K562 (cell line): ENCODE measurements at regions not wholly inside any gene's neighbourhood (a gene's known extent, or its start where the extent isn't known, plus 50 kb on each side); places are given as distances from the start of the nearest gene placed in this dataset.

Experiments used
- CEBPB ChIP-seq: fragments of 450-650 bp; IDR thresholded peaks from 2 replicates; pipeline ENCODE4 v1.6.1; 2016; ENCODE audit warnings: missing genetic modification characterization, missing compliant biosample characterization
- EZH2 ChIP-seq: IDR thresholded peaks from 2 replicates; pipeline ENCODE4 v1.6.1; 2012; ENCODE audit warnings: low read depth, mild to moderate bottlenecking, inconsistent platforms, low read length, borderline replicate concordance
- JUNB ChIP-seq: fragments of 450-650 bp; formaldehyde crosslinking; conservative IDR thresholded peaks from 2 replicates; pipeline ENCODE4 v1.4.0; 2020; ENCODE audit warnings: mild to moderate bottlenecking
- NFIC ChIP-seq: fragments of 450-650 bp; IDR thresholded peaks from 2 replicates; pipeline ENCODE4 v1.6.1; 2017; ENCODE audit warnings: mild to moderate bottlenecking, inconsistent platforms
- POLR2AphosphoS5 ChIP-seq: IDR thresholded peaks from 2 replicates; pipeline ENCODE4 v1.6.1; 2011; ENCODE audit warnings: mild to moderate bottlenecking, low read depth, low read length, moderate library complexity; ENCODE audit not compliant: control insufficient read depth, insufficient read depth
- SREBF2 ChIP-seq: sonication (generic); formaldehyde crosslinking; IDR thresholded peaks from 2 replicates; pipeline ENCODE4 v1.4.0; 2020; ENCODE audit warnings: mild to moderate bottlenecking, missing genetic modification reagents
- TFAM ChIP-seq: fragments of 250-450 bp; sonication (Bioruptor Pico); conservative IDR thresholded peaks from 2 replicates; pipeline ENCODE4 v1.5.0; 2021; ENCODE audit warnings: mild to moderate bottlenecking, moderate library complexity
- ZFP36 ChIP-seq: fragments of 150-350 bp; IDR thresholded peaks from 2 replicates; pipeline ENCODE4 v1.6.1; 2018; ENCODE audit warnings: low read length, low read depth; ENCODE audit not compliant: partially characterized antibody
- ZNF778 ChIP-seq: fragments of 450-650 bp; formaldehyde crosslinking; IDR thresholded peaks from 2 replicates; pipeline ENCODE4 v1.4.0; 2020; ENCODE audit warnings: mild to moderate bottlenecking, moderate library complexity
- TF ChIP-seq, protein P1 (sequence below): fragments of 250-450 bp; sonication (Bioruptor Pico); IDR thresholded peaks from 2 replicates; pipeline ENCODE4 v1.9.0; 2021; ENCODE audit warnings: mild to moderate bottlenecking
- TF ChIP-seq, protein P2 (sequence below): sonication (generic); formaldehyde crosslinking; IDR thresholded peaks from 2 replicates; pipeline ENCODE4 v1.8.0; 2023; ENCODE audit warnings: mild to moderate bottlenecking, missing genetic modification reagents
- TF ChIP-seq, protein P3 (sequence below), 3 experiments: IDR thresholded peaks in 2 of 3; conservative IDR thresholded peaks in 1 of 3; 2 replicates each; pipeline ENCODE4 v1.5.1; 2011 to 2012; ENCODE audit warnings: low read length in 3 of 3, mild to moderate bottlenecking in 3 of 3, control low read depth in 2 of 3, improper control_type of control experiment in 1 of 3, inconsistent platforms in 1 of 3, low read depth in 1 of 3, mixed read lengths in 1 of 3, moderate library complexity in 1 of 3; ENCODE audit not compliant: insufficient read depth in 2 of 3

DNA sequence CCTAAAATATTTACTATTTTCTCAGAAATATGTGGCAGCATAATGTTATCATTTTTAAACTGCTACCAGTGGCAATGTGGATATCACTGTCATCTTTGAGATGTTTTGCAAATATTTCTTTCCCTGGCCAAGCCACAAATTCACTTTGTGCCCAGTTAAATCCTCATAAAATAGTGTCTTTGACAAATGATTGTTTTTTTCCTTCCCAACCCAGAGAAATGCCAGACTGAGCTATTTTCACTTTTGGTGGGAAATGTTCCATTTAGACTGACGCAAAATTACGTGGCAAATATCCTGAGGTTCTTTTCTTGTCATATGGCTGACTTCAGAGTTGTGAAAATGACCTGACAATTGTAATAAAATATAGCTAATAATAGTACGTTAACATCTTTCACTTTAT is 807.0 kb upstream of the SOX9 start:
- TF ChIP-seq, protein P1, sequence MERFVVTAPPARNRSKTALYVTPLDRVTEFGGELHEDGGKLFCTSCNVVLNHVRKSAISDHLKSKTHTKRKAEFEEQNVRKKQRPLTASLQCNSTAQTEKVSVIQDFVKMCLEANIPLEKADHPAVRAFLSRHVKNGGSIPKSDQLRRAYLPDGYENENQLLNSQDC (CRISPR knock-in tag), result no peak
- no peak for TF ChIP-seq EZH2
- TF ChIP-seq NFIC, result no peak
- TF ChIP-seq CEBPB, result no peak
- TF ChIP-seq, protein P2, sequence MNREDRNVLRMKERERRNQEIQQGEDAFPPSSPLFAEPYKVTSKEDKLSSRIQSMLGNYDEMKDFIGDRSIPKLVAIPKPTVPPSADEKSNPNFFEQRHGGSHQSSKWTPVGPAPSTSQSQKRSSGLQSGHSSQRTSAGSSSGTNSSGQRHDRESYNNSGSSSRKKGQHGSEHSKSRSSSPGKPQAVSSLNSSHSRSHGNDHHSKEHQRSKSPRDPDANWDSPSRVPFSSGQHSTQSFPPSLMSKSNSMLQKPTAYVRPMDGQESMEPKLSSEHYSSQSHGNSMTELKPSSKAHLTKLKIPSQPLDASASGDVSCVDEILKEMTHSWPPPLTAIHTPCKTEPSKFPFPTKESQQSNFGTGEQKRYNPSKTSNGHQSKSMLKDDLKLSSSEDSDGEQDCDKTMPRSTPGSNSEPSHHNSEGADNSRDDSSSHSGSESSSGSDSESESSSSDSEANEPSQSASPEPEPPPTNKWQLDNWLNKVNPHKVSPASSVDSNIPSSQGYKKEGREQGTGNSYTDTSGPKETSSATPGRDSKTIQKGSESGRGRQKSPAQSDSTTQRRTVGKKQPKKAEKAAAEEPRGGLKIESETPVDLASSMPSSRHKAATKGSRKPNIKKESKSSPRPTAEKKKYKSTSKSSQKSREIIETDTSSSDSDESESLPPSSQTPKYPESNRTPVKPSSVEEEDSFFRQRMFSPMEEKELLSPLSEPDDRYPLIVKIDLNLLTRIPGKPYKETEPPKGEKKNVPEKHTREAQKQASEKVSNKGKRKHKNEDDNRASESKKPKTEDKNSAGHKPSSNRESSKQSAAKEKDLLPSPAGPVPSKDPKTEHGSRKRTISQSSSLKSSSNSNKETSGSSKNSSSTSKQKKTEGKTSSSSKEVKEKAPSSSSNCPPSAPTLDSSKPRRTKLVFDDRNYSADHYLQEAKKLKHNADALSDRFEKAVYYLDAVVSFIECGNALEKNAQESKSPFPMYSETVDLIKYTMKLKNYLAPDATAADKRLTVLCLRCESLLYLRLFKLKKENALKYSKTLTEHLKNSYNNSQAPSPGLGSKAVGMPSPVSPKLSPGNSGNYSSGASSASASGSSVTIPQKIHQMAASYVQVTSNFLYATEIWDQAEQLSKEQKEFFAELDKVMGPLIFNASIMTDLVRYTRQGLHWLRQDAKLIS (CRISPR knock-in tag), result no peak
- no peak for TF ChIP-seq JUNB (CRISPR knock-in tag)
- TF ChIP-seq TFAM (CRISPR knock-in tag), result no peak
- TF ChIP-seq SREBF2, result no peak
- TF ChIP-seq, protein P3, sequence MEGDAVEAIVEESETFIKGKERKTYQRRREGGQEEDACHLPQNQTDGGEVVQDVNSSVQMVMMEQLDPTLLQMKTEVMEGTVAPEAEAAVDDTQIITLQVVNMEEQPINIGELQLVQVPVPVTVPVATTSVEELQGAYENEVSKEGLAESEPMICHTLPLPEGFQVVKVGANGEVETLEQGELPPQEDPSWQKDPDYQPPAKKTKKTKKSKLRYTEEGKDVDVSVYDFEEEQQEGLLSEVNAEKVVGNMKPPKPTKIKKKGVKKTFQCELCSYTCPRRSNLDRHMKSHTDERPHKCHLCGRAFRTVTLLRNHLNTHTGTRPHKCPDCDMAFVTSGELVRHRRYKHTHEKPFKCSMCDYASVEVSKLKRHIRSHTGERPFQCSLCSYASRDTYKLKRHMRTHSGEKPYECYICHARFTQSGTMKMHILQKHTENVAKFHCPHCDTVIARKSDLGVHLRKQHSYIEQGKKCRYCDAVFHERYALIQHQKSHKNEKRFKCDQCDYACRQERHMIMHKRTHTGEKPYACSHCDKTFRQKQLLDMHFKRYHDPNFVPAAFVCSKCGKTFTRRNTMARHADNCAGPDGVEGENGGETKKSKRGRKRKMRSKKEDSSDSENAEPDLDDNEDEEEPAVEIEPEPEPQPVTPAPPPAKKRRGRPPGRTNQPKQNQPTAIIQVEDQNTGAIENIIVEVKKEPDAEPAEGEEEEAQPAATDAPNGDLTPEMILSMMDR (IDR thresholded peaks at IDR 0.05 in 2 of 3, conservative IDR thresholded peaks at IDR 0.05 in 1 of 3; ENCODE audit: insufficient read depth in 2 of 3, low read depth in 1 of 3, low read length in 3 of 3), result no peak
- no peak for TF ChIP-seq ZFP36
- no peak for TF ChIP-seq ZNF778 (CRISPR knock-in tag)
- TF ChIP-seq POLR2AphosphoS5, result no peak
